Hepatocyte (in vitro differentiated cells): ENCODE measurements at regions not wholly inside any gene's neighbourhood (a gene's known extent, or its start where the extent isn't known, plus 50 kb on each side); places are given as distances from the start of the nearest gene placed in this dataset.
A peak's percentile ranks its signal among the peaks of the same experiment; 100 is the strongest.

Source experiments
- DNase-seq: peaks from one replicate; pipeline ENCODE4 v3.0.0-alpha.2; 2016; ENCODE audit warnings: low spot score
- H2AFZ ChIP-seq: fragments of 200-600 bp; sonication (generic); 2 replicates; pipeline ENCODE4 v1.6.0; 2016; ENCODE audit warnings: antibody characterized with exemption, mild to moderate bottlenecking
- H3K27ac ChIP-seq: fragments of 200-600 bp; sonication (generic); 2 replicates; pipeline ENCODE4 v1.5.1; 2016; ENCODE audit warnings: mild to moderate bottlenecking
- H3K27me3 ChIP-seq: fragments of 200-600 bp; sonication (generic); 2 replicates; pipeline ENCODE4 v1.6.1; 2016
- H3K36me3 ChIP-seq: fragments of 200-600 bp; sonication (generic); replicated peaks from 2 replicates; pipeline ENCODE4 v1.5.1; 2016; ENCODE audit warnings: low read depth; ENCODE audit not compliant: insufficient read depth
- H3K4me1 ChIP-seq: fragments of 200-600 bp; sonication (generic); 2 replicates; pipeline ENCODE4 v1.5.1; 2016; ENCODE audit warnings: mild to moderate bottlenecking, moderate library complexity; ENCODE audit not compliant: insufficient read depth
- H3K4me2 ChIP-seq: fragments of 200-600 bp; sonication (generic); 2 replicates; pipeline ENCODE4 v1.6.0; 2016
- H3K4me3 ChIP-seq: fragments of 200-600 bp; sonication (generic); 2 replicates; pipeline ENCODE4 v1.5.1; 2016; ENCODE audit warnings: mild to moderate bottlenecking
- H3K79me2 ChIP-seq: fragments of 200-600 bp; sonication (generic); 2 replicates; pipeline ENCODE4 v1.6.0; 2017; ENCODE audit warnings: mild to moderate bottlenecking
- H3K9me2 ChIP-seq: fragments of 200-600 bp; sonication (generic); replicated peaks from 2 replicates; pipeline ENCODE4 v1.6.0; 2017; ENCODE audit warnings: mild to moderate bottlenecking; ENCODE audit not compliant: insufficient read depth
- H3K9me3 ChIP-seq: fragments of 200-600 bp; sonication (generic); 2 replicates; pipeline ENCODE4 v1.5.1; 2016; ENCODE audit warnings: low read depth, mild to moderate bottlenecking
- H4K20me1 ChIP-seq: fragments of 200-600 bp; sonication (generic); 2 replicates; pipeline ENCODE4 v1.6.0; 2016; ENCODE audit warnings: mild to moderate bottlenecking; ENCODE audit not compliant: insufficient read depth, poor library complexity, severe bottlenecking
- CTCF ChIP-seq: fragments of 200-600 bp; sonication (generic); IDR thresholded peaks from 2 replicates; pipeline ENCODE4 v1.5.1; 2016; ENCODE audit warnings: antibody characterized with exemption, mild to moderate bottlenecking; ENCODE audit not compliant: poor library complexity
- EZH2 ChIP-seq: fragments of 200-600 bp; sonication (generic); IDR thresholded peaks from 2 replicates; pipeline ENCODE4 v1.6.1; 2016; ENCODE audit warnings: antibody characterized with exemption, mild to moderate bottlenecking, borderline replicate concordance
- EZH2phosphoT487 ChIP-seq: fragments of 200-600 bp; sonication (generic); IDR thresholded peaks from one replicate; pipeline ENCODE4 v1.6.1; 2018; ENCODE audit warnings: antibody characterized with exemption, mild to moderate bottlenecking, low read depth, moderate library complexity; ENCODE audit not compliant: unreplicated experiment, severe bottlenecking
- WGBS: methylation state at CpG from one replicate; pipeline ENCODE4 v1.1.6; 2016; ENCODE audit warnings: low lambda C conversion rate; ENCODE audit errors: missing lambda C conversion rate; 5-methylcytosine and 5-hydroxymethylcytosine counted together

GRCh38 chr11:97996762-97997161 is 1024.0 kb upstream of the CNTN5 start:
- WGBS: 74% methylated on average over 3 of the region's 3 CpGs
- Histone ChIP-seq H3K4me2 (no peak overlapping the region), H3K9me2 (no peaks in the 10 kb centered on the region), H3K4me3 (no peak overlapping the region), H4K20me1 (no peaks in the 10 kb centered on the region), H2AFZ (no peak overlapping the region), H3K27me3 (no peaks in the 10 kb centered on the region), H3K4me1 (no peaks in the 10 kb centered on the region), H3K79me2 (no peaks in the 10 kb centered on the region), H3K27ac (no peak overlapping the region), H3K9me3 (no peaks in the 10 kb centered on the region), H3K36me3 (no peaks in the 10 kb centered on the region)
- DNase-seq: no peak
- no peak for TF ChIP-seq CTCF
- TF ChIP-seq EZH2phosphoT487: no peak
- TF ChIP-seq EZH2: no peak

GRCh38 chr11:98003606-98004371 is 1017.0 kb upstream of the CNTN5 start:
- H3K9me2 ChIP-seq: no peaks in the 10 kb centered on the region
- no peak overlapping the region for H3K27ac ChIP-seq
- H3K27me3 ChIP-seq: no peaks in the 10 kb centered on the region
- H3K4me1 ChIP-seq: no peaks in the 10 kb centered on the region
- no peaks in the 10 kb centered on the region for H3K9me3 ChIP-seq
- H3K4me3 ChIP-seq: no peak overlapping the region
- H2AFZ ChIP-seq: peak overlapping the region; percentile 23
- H3K36me3 ChIP-seq: no peaks in the 10 kb centered on the region
- no peak for DNase-seq
- no peaks in the 10 kb centered on the region for H3K79me2 ChIP-seq
- TF ChIP-seq CTCF (no peak), EZH2 (no peak), EZH2phosphoT487 (no peak)
- no peaks in the 10 kb centered on the region for H4K20me1 ChIP-seq
- no peak overlapping the region for H3K4me2 ChIP-seq
- 58% methylated on average over 1 of the region's 1 CpG for WGBS

- Histone ChIP-seq H3K4me1 (no peaks in the 10 kb centered on the region), H3K4me3 (no peak overlapping the region), H3K9me2 (no peaks in the 10 kb centered on the region), H3K36me3 (no peaks in the 10 kb centered on the region), H3K9me3 (no peaks in the 10 kb centered on the region), H3K27ac (no peak overlapping the region), H3K4me2 (no peak overlapping the region), H3K79me2 (no peaks in the 10 kb centered on the region), H4K20me1 (no peaks in the 10 kb centered on the region), H3K27me3 (no peaks in the 10 kb centered on the region), H2AFZ (no peak overlapping the region)
- TF ChIP-seq EZH2phosphoT487 (no peak), CTCF (no peak), EZH2 (no peak)
- DNase-seq: no peak
- 87% methylated on average over 2 of the region's 2 CpGs for WGBS
Observed at GRCh38 chr11:98007072-98007471, 1013.7 kb upstream of the CNTN5 start.
